Trophoblast cell (in vitro differentiated cells and primary cell): ENCODE measurements at regions not wholly inside any gene's neighbourhood (a gene's known extent, or its start where the extent isn't known, plus 50 kb on each side); places are given as distances from the start of the nearest gene placed in this dataset.

ENCODE experiments used
- DNase-seq, 2 donors: peaks; one replicate each; pipeline ENCODE4 v3.0.0-alpha.2; 2016
- H2AFZ ChIP-seq: 2 replicates; pipeline ENCODE4 v1.6.1; 2013; ENCODE audit warnings: low read length, moderate library complexity, mild to moderate bottlenecking; ENCODE audit not compliant: insufficient read depth, poor library complexity
- H2AK5ac ChIP-seq: 2 replicates; pipeline ENCODE4 v1.6.1; 2013; ENCODE audit warnings: mild to moderate bottlenecking, low read length
- H2BK120ac ChIP-seq: 2 replicates; pipeline ENCODE4 v1.6.1; 2013; ENCODE audit warnings: low read length, mild to moderate bottlenecking, moderate library complexity; ENCODE audit not compliant: insufficient read depth, poor library complexity
- H2BK12ac ChIP-seq: 2 replicates; pipeline ENCODE4 v1.6.1; 2013; ENCODE audit warnings: mild to moderate bottlenecking, low read length, moderate library complexity
- H2BK5ac ChIP-seq: 2 replicates; pipeline ENCODE4 v1.6.1; 2013; ENCODE audit warnings: low read length, low read depth, moderate library complexity, mild to moderate bottlenecking; ENCODE audit not compliant: poor library complexity
- H3K14ac ChIP-seq: 2 replicates; pipeline ENCODE4 v1.6.1; 2013; ENCODE audit warnings: mild to moderate bottlenecking, low read length
- H3K18ac ChIP-seq: 2 replicates; pipeline ENCODE4 v1.6.1; 2013; ENCODE audit warnings: mild to moderate bottlenecking, low read length
- H3K23ac ChIP-seq: 2 replicates; pipeline ENCODE4 v1.6.1; 2013; ENCODE audit warnings: low read length
- H3K27ac ChIP-seq: 2 replicates; pipeline ENCODE4 v1.5.1; 2013; ENCODE audit warnings: low read depth, mild to moderate bottlenecking, inconsistent platforms, low read length, moderate library complexity
- H3K27me3 ChIP-seq: 2 replicates; pipeline ENCODE4 v1.6.1; 2013; ENCODE audit warnings: inconsistent platforms, mild to moderate bottlenecking, low read length, moderate library complexity; ENCODE audit not compliant: insufficient read depth
- H3K36me3 ChIP-seq, 2 experiments: 1 replicate in 1 of 2; 2 replicates in 1 of 2; pipeline ENCODE4 v1.6.1; 2013; ENCODE audit warnings: low read length in 2 of 2, mild to moderate bottlenecking in 2 of 2, moderate library complexity in 1 of 2; ENCODE audit not compliant: insufficient read depth in 2 of 2, control insufficient read depth in 1 of 2
- H3K4ac ChIP-seq: 2 replicates; pipeline ENCODE4 v1.6.1; 2013; ENCODE audit warnings: low read depth, mild to moderate bottlenecking, low read length, moderate library complexity
- H3K4me1 ChIP-seq, 2 experiments: 1 replicate in 1 of 2; 2 replicates in 1 of 2; pipeline ENCODE4 v1.6.1; 2013; ENCODE audit warnings: low read length in 2 of 2, mild to moderate bottlenecking in 2 of 2, moderate library complexity in 1 of 2; ENCODE audit not compliant: insufficient read depth in 2 of 2, control insufficient read depth in 1 of 2
- H3K4me2 ChIP-seq: 2 replicates; pipeline ENCODE4 v1.6.1; 2013; ENCODE audit warnings: inconsistent platforms, mild to moderate bottlenecking, low read length, moderate library complexity
- H3K4me3 ChIP-seq: 2 replicates; pipeline ENCODE4 v1.5.1; 2013; ENCODE audit warnings: mild to moderate bottlenecking, low read depth, low read length, inconsistent platforms
- H3K79me1 ChIP-seq: one replicate; pipeline ENCODE4 v1.6.1; 2013; ENCODE audit warnings: low read length
- H3K79me2 ChIP-seq: 2 replicates; pipeline ENCODE4 v1.6.1; 2013; ENCODE audit warnings: low read length, mild to moderate bottlenecking; ENCODE audit not compliant: control insufficient read depth, insufficient read depth, poor library complexity
- H3K9ac ChIP-seq: 2 replicates; pipeline ENCODE4 v1.6.1; 2013; ENCODE audit warnings: mild to moderate bottlenecking, low read length
- H3K9me3 ChIP-seq: 2 replicates; pipeline ENCODE4 v1.6.1; 2013; ENCODE audit warnings: low read depth, mild to moderate bottlenecking, control low read depth, inconsistent platforms, low read length; ENCODE audit not compliant: insufficient read depth
- H4K12ac ChIP-seq: 2 replicates; pipeline ENCODE4 v1.6.1; 2013; ENCODE audit warnings: low read depth, mild to moderate bottlenecking, low read length, moderate library complexity
- H4K8ac ChIP-seq: 2 replicates; pipeline ENCODE4 v1.6.1; 2013; ENCODE audit warnings: low read depth, mild to moderate bottlenecking, low read length, moderate library complexity
- H4K91ac ChIP-seq: one replicate; pipeline ENCODE4 v1.6.1; 2013; ENCODE audit warnings: low read depth, mild to moderate bottlenecking, low read length, moderate library complexity
- WGBS: extraction: QIAGEN DNeasy Blood & Tissue Kit; methylation state at CpG from one replicate; pipeline ENCODE4 v1.1.7; 2013; ENCODE audit warnings: missing lambda C conversion rate; ENCODE audit not compliant: insufficient read length, insufficient coverage; ENCODE audit errors: extremely low coverage; 5-methylcytosine and 5-hydroxymethylcytosine counted together

- Histone ChIP-seq H3K27me3 (no peaks in the 10 kb centered on the region), H3K23ac (no peak overlapping the region), H3K36me3 (no peaks in the 10 kb centered on the region), H3K27ac (no peak overlapping the region), H3K4me2 (no peak overlapping the region), H4K12ac (no peak overlapping the region), H2AFZ (no peak overlapping the region), H4K8ac (no peak overlapping the region), H3K79me2 (no peaks in the 10 kb centered on the region), H3K4me1 (no peaks in the 10 kb centered on the region), H2BK12ac (no peak overlapping the region), H3K4ac (no peak overlapping the region), H3K18ac (no peak overlapping the region), H3K79me1 (no peaks in the 10 kb centered on the region), H2BK5ac (no peak overlapping the region), H3K9ac (no peak overlapping the region), H4K91ac (no peak overlapping the region), H3K14ac (no peak overlapping the region), H3K4me3 (no peak overlapping the region), H2BK120ac (no peak overlapping the region), H3K9me3 (peaks cover 55% of the 10 kb centered on the region), H2AK5ac (no peak overlapping the region)
- no peak for DNase-seq
- no CpG with 5 or more reads among the region's 2 CpGs for WGBS
Measured at GRCh38 chr7:57370739-57371098, 79.3 kb upstream of the ZNF716 start.

DNA sequence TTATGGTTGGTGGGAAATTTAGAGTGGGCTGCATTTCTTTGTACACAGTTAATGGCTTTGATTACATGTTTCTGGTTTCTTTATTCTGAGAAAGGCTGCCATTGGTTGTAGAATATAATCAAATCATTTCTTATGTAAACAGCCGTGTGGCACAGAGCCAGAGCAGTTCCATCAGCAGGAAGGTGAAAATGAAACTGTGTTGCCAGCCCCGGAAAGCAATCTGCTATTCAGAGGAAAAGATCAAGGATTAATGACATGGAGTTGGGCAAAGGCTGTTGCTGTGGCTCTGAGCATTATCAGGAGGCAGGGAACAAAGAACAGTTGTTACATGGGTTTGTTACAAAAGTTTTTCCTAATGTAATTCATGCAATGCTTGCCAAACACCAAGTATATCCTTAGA lies 74.2 kb upstream of the ZNF716 start:
- Histone ChIP-seq H3K79me1 (no peaks in the 10 kb centered on the region), H3K27ac (no peak overlapping the region), H3K9ac (no peak overlapping the region), H3K4me3 (no peak overlapping the region), H2AFZ (no peak overlapping the region), H3K4ac (no peak overlapping the region), H3K4me2 (no peak overlapping the region), H2AK5ac (no peak overlapping the region), H4K91ac (no peak overlapping the region), H2BK12ac (no peak overlapping the region), H3K79me2 (no peaks in the 10 kb centered on the region), H3K27me3 (no peaks in the 10 kb centered on the region), H3K14ac (no peak overlapping the region), H2BK5ac (no peak overlapping the region), H3K36me3 (no peaks in the 10 kb centered on the region), H2BK120ac (no peak overlapping the region), H4K8ac (no peak overlapping the region), H4K12ac (no peak overlapping the region), H3K4me1 (no peaks in the 10 kb centered on the region), H3K18ac (no peak overlapping the region), H3K9me3 (peaks cover 44% of the 10 kb centered on the region), H3K23ac (no peak overlapping the region)
- DNase-seq = no peak
- WGBS = no CpG with 5 or more reads among the region's 2 CpGs

- no CpG with 5 or more reads among the region's 3 CpGs for WGBS
- Histone ChIP-seq H3K4ac (no peak overlapping the region), H2BK5ac (no peak overlapping the region), H3K23ac (no peak overlapping the region), H3K18ac (no peak overlapping the region), H3K27ac (no peak overlapping the region), H3K4me3 (no peak overlapping the region), H3K79me1 (no peaks in the 10 kb centered on the region), H3K14ac (no peak overlapping the region), H4K12ac (no peak overlapping the region), H2AK5ac (no peak overlapping the region), H2AFZ (no peak overlapping the region), H3K4me1 (no peaks in the 10 kb centered on the region), H3K36me3 (no peaks in the 10 kb centered on the region), H3K27me3 (no peaks in the 10 kb centered on the region), H2BK12ac (no peak overlapping the region), H3K9ac (no peak overlapping the region), H4K91ac (no peak overlapping the region), H2BK120ac (no peak overlapping the region), H4K8ac (no peak overlapping the region), H3K9me3 (peaks cover 64% of the 10 kb centered on the region), H3K4me2 (no peak overlapping the region), H3K79me2 (no peaks in the 10 kb centered on the region)
- DNase-seq = no peak
Measured at GRCh38 chr7:57381581-57381980, 68.4 kb upstream of the ZNF716 start.

DNA sequence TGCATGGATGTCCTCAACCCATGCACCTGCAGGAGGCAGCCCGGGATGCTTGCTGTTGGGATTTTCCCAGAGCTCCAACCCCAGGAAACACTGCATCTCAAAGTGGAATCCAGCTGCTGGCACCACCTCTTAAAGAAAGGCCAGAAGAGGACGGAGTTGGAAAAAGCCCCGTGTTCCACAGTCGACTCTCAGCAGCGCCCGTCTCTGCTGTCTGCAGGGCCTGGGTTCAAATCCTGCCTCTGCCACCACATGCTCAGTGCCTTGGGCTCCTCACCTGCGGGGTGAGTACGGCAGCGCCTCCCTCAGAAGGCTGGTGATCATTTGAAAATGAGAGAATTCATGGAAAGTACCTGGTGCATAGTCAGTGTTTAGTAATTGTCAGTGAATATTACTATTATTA lies 65.6 kb upstream of the ZNF716 start:
- H4K8ac ChIP-seq = no peak overlapping the region
- no peaks in the 10 kb centered on the region for H3K36me3 ChIP-seq
- H2BK120ac ChIP-seq = no peak overlapping the region
- H3K4ac ChIP-seq = no peak overlapping the region
- H3K18ac ChIP-seq = no peak overlapping the region
- peaks cover 71% of the 10 kb centered on the region for H3K9me3 ChIP-seq
- H3K27me3 ChIP-seq = no peaks in the 10 kb centered on the region
- no peaks in the 10 kb centered on the region for H3K4me1 ChIP-seq
- H4K91ac ChIP-seq = no peak overlapping the region
- no peak overlapping the region for H2AFZ ChIP-seq
- H2AK5ac ChIP-seq = no peak overlapping the region
- no peak for DNase-seq
- no peak overlapping the region for H3K9ac ChIP-seq
- no peak overlapping the region for H2BK12ac ChIP-seq
- H2BK5ac ChIP-seq = no peak overlapping the region
- H3K4me2 ChIP-seq = no peak overlapping the region
- H3K4me3 ChIP-seq = no peak overlapping the region
- H3K14ac ChIP-seq = no peak overlapping the region
- no peaks in the 10 kb centered on the region for H3K79me2 ChIP-seq
- H3K27ac ChIP-seq = no peak overlapping the region
- H4K12ac ChIP-seq = no peak overlapping the region
- no CpG with 5 or more reads among the region's 9 CpGs for WGBS
- H3K23ac ChIP-seq = no peak overlapping the region
- H3K79me1 ChIP-seq = no peaks in the 10 kb centered on the region
